Osteocyte (in vitro differentiated cells): ENCODE measurements at regions not wholly inside any gene's neighbourhood (a gene's known extent, or its start where the extent isn't known, plus 50 kb on each side); places are given as distances from the start of the nearest gene placed in this dataset.
"Not testable (repeated sequence)": the region's sequence is repeated elsewhere in the genome, so short reads cannot be mapped to it uniquely, and the experiment has no call there.

ENCODE experiments used
- DNase-seq: peaks from one replicate; pipeline ENCODE4 v3.0.0; 2021; ENCODE audit warnings: mixed read lengths; ENCODE audit not compliant: unreplicated experiment; ENCODE audit errors: extremely low spot score
- H3K27ac Mint-ChIP-seq: one replicate; pipeline ENCODE4 v1.8.0; 2021; ENCODE audit warnings: mild to moderate bottlenecking, mixed read lengths; ENCODE audit not compliant: unreplicated experiment
- H3K27me3 Mint-ChIP-seq: one replicate; pipeline ENCODE4 v1.8.0; 2021; ENCODE audit warnings: mixed read lengths; ENCODE audit not compliant: unreplicated experiment
- H3K36me3 Mint-ChIP-seq: one replicate; pipeline ENCODE4 v1.8.0; 2021; ENCODE audit warnings: mixed read lengths; ENCODE audit not compliant: unreplicated experiment
- H3K4me1 Mint-ChIP-seq: one replicate; pipeline ENCODE4 v1.8.0; 2021; ENCODE audit warnings: mixed read lengths; ENCODE audit not compliant: unreplicated experiment
- H3K4me3 Mint-ChIP-seq: one replicate; pipeline ENCODE4 v1.8.0; 2021; ENCODE audit warnings: mild to moderate bottlenecking, moderate library complexity, mixed read lengths; ENCODE audit not compliant: unreplicated experiment
- H3K9me3 Mint-ChIP-seq: one replicate; pipeline ENCODE4 v1.8.0; 2021; ENCODE audit warnings: mixed read lengths; ENCODE audit not compliant: unreplicated experiment
- TF ChIP-seq, protein P1 (sequence below): fragments of 200-600 bp; sonication (generic); IDR thresholded peaks from 2 replicates; pipeline ENCODE4 v1.5.0; 2021; ENCODE audit warnings: antibody characterized with exemption, mild to moderate bottlenecking, moderate library complexity

DNA sequence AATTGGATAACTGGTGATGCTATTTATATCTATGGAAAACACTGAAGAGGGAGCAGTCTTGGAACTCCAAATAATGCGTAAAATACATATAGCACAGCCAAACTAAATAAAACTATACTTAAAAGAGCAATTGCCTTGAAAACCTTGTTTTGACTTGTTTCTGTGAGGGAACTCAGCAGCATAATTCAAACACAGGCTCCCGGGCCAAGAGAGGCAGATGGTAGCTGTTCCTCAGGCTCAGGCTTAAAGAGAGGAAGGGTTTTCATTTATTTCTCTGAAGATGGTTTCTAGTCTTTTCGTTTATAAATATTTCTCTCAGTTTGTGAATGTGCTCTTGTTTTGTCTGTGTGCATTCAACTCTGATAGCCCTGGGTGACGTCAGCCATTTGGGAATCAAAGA is 82.4 kb downstream of the FANCF start:
- peaks cover 15% of the 10 kb centered on the region for H3K27me3 Mint-ChIP-seq
- TF ChIP-seq, protein P1, sequence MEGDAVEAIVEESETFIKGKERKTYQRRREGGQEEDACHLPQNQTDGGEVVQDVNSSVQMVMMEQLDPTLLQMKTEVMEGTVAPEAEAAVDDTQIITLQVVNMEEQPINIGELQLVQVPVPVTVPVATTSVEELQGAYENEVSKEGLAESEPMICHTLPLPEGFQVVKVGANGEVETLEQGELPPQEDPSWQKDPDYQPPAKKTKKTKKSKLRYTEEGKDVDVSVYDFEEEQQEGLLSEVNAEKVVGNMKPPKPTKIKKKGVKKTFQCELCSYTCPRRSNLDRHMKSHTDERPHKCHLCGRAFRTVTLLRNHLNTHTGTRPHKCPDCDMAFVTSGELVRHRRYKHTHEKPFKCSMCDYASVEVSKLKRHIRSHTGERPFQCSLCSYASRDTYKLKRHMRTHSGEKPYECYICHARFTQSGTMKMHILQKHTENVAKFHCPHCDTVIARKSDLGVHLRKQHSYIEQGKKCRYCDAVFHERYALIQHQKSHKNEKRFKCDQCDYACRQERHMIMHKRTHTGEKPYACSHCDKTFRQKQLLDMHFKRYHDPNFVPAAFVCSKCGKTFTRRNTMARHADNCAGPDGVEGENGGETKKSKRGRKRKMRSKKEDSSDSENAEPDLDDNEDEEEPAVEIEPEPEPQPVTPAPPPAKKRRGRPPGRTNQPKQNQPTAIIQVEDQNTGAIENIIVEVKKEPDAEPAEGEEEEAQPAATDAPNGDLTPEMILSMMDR, result no peak
- H3K4me3 Mint-ChIP-seq, result no peak overlapping the region
- H3K27ac Mint-ChIP-seq, result no peak overlapping the region
- DNase-seq, result no peak
- no peaks in the 10 kb centered on the region for H3K4me1 Mint-ChIP-seq
- no peaks in the 10 kb centered on the region for H3K36me3 Mint-ChIP-seq
- no peaks in the 10 kb centered on the region for H3K9me3 Mint-ChIP-seq

DNA sequence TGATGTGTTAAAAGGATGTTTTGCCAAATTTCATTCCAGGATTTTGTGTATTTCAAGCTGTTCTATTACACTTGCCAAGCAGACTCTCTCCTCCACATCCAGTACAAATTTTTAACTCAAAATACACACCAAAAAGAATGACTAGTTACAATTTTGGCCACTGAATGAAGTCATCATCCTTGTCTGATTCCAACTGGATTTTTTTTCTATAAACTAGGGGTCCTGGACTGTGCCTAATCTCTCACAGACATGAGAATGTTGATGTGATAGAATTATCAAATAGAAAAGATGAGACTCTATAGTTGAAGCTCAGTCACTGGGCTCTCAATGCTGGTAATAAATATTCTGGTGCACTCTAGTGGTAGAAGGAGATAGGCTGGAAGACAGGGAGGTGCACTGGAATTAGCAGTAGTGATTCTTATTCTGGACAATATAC is 85.8 kb downstream of the FANCF start:
- Mint-ChIP-seq H3K9me3 (no peaks in the 10 kb centered on the region), H3K27me3 (peaks cover 20% of the 10 kb centered on the region), H3K36me3 (no peaks in the 10 kb centered on the region), H3K27ac (no peak overlapping the region), H3K4me1 (no peaks in the 10 kb centered on the region), H3K4me3 (no peak overlapping the region)
- TF ChIP-seq, protein P1, result peak; percentile 68
- DNase-seq, result no peak

DNA sequence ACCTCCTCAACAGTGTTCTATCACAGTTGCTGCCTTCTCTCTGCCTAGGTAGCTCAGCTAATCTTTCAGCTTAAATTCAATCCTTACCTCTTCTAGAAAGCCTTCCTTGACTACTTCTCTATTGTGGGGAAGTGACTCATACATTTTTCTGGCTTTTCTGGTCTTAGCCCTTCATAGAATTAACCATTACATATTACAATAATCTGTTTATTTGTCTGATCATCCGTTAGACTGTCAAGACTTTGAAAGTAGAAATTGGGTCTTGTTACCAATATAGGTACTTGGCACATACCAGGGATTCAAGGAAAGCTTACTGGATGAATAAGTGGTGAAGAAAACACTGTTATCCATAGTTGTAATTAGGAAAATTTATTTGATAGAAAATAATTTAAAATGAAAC is 89.6 kb downstream of the FANCF start:
- H3K27me3 Mint-ChIP-seq, result peaks cover 20% of the 10 kb centered on the region
- TF ChIP-seq, protein P1, result no peak

DNA sequence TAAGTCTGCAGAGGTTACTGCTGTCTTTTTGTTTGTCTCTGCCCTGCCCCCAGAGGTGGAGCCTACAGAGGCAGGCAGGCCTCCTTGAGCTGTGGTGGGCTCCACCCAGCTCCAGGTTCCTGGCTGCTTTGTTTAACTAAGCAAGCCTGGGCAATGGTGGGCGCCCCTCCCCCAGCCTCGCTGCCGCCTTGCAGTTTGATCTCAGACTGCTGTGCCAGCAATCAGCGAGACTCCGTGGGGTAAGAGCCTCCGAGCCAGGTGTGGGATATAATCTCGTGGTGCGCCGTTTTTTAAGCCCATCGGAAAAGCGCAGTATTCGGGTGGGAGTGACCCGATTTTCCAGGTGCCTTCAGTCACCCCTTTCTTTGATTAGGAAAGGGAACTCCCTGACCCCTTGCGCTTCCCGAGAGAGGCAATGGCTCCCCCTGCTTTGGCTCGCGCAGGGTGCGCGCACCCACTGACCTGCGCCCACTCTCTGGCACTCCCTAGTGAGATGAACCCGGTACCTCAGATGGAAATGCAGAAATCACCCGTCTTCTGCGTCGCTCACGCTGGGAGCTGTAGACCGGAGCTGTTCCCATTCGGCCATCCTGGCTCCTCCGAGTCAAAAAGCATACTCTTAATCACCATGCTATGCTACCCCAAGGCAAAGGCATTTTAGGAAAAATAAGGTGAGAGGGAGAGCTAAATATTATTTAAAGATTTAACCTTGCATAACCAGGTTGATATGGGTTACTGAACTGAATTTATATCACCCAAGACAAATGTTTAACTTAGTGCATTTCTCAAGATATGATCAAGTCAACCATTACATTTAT is 96.8 kb downstream of the FANCF start:
- not testable (repeated sequence) for H3K9me3 Mint-ChIP-seq, H3K36me3 Mint-ChIP-seq, DNase-seq, H3K27ac Mint-ChIP-seq, H3K27me3 Mint-ChIP-seq, H3K4me3 Mint-ChIP-seq, H3K4me1 Mint-ChIP-seq

More for the DNA sequence above, 89.6 kb downstream of the FANCF start:
- Mint-ChIP-seq H3K36me3 (no peaks in the 10 kb centered on the region), H3K4me1 (no peaks in the 10 kb centered on the region), H3K27ac (no peak overlapping the region), H3K4me3 (no peak overlapping the region), H3K9me3 (no peaks in the 10 kb centered on the region)
- no peak for DNase-seq

DNA sequence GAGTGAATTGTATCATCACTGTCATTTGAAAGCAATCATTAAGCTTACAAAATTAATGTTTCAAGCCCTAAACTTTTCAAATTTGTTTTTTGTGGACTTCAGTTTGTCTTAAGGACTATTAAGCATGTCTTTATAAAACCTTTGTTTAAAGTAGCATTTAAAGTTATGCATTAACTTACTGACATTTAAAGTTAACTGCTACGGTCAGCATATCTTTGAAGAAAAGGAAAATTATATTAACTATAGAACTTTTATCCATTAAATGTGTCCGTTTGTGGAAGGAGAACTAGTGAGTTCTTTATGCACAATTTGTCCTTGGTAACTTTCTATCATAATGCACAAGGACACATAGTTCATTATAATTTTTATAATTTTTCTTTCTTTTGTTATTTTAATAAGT is 103.4 kb downstream of the FANCF start:
- peaks cover 4% of the 10 kb centered on the region for H3K27me3 Mint-ChIP-seq
- H3K27ac Mint-ChIP-seq, result no peak overlapping the region

More for the DNA sequence above, 103.4 kb downstream of the FANCF start:
- TF ChIP-seq, protein P1, result no peak
- no peak for DNase-seq
- Mint-ChIP-seq H3K4me1 (no peaks in the 10 kb centered on the region), H3K9me3 (no peaks in the 10 kb centered on the region), H3K36me3 (no peaks in the 10 kb centered on the region), H3K4me3 (no peak overlapping the region)
